Liver (tissue), 8 donors: ENCODE measurements at regions not wholly inside any gene's neighbourhood (a gene's known extent, or its start where the extent isn't known, plus 50 kb on each side); places are given as distances from the start of the nearest gene placed in this dataset.
A peak's percentile ranks its signal among the peaks of the same experiment; 100 is the strongest.

Experiments used
- DNase-seq: peaks from one replicate; pipeline ENCODE4 v3.0.0-alpha.2; 2017; ENCODE audit warnings: low spot score
- H3K27ac ChIP-seq, 2 donors: one replicate each; pipeline ENCODE4 v1.7.0; 2013; ENCODE audit warnings: inconsistent platforms in 2 of 2, low read length in 2 of 2, control low read depth in 1 of 2, low read depth in 1 of 2, mild to moderate bottlenecking in 1 of 2
- H3K27me3 ChIP-seq, 4 donors: one replicate each; pipeline versions ENCODE4 v1.6.1 to v1.7.0; 2013; ENCODE audit warnings: low read length in 3 of 4, inconsistent platforms in 1 of 4, mild to moderate bottlenecking in 1 of 4, moderate library complexity in 1 of 4; ENCODE audit not compliant: control insufficient read depth in 4 of 4, insufficient read depth in 4 of 4
- H3K36me3 ChIP-seq, 4 donors: one replicate each; pipeline versions ENCODE4 v1.6.1 to v1.7.0; 2013; ENCODE audit warnings: low read length in 3 of 4, mild to moderate bottlenecking in 3 of 4, low read depth in 1 of 4, moderate library complexity in 1 of 4; ENCODE audit not compliant: control insufficient read depth in 4 of 4, insufficient read depth in 3 of 4
- H3K4me1 ChIP-seq, 4 donors: one replicate each; pipeline versions ENCODE4 v1.6.1 to v1.7.0; 2013; ENCODE audit warnings: low read length in 3 of 4, mild to moderate bottlenecking in 3 of 4, moderate library complexity in 1 of 4; ENCODE audit not compliant: control insufficient read depth in 4 of 4, insufficient read depth in 4 of 4
- H3K4me3 ChIP-seq, 3 donors: one replicate each; pipeline versions ENCODE4 v1.6.1 to v1.7.0; 2013; ENCODE audit warnings: low read length in 3 of 3, control low read depth in 1 of 3, low read depth in 1 of 3, mild to moderate bottlenecking in 1 of 3
- H3K9ac ChIP-seq, 2 donors: one replicate each; pipeline ENCODE4 v1.7.0; 2013; ENCODE audit warnings: low read length in 2 of 2, mild to moderate bottlenecking in 2 of 2, moderate library complexity in 2 of 2, control low read depth in 1 of 2, low read depth in 1 of 2
- H3K9me3 ChIP-seq, 4 donors: one replicate each; pipeline versions ENCODE4 v1.6.1 to v1.7.0; 2013; ENCODE audit warnings: low read length in 3 of 4; ENCODE audit not compliant: control insufficient read depth in 4 of 4
- FOXA1 ChIP-seq: IDR thresholded peaks from 2 replicates; pipeline ENCODE4 v1.6.1; 2016; ENCODE audit warnings: antibody characterized with exemption
- FOXA2 ChIP-seq: IDR thresholded peaks from 2 replicates; pipeline ENCODE4 v1.6.1; 2016; ENCODE audit warnings: antibody characterized with exemption
- GABPA ChIP-seq, 2 donors: IDR thresholded peaks in 1 of 2; conservative IDR thresholded peaks in 1 of 2; 2 replicates each; pipeline ENCODE4 v1.6.1; 2016; ENCODE audit warnings: antibody characterized with exemption in 2 of 2, mild to moderate bottlenecking in 1 of 2, moderate library complexity in 1 of 2
- HNF4A ChIP-seq, 2 donors: conservative IDR thresholded peaks; 2 replicates each; pipeline ENCODE4 v1.6.1; 2016; ENCODE audit warnings: antibody characterized with exemption in 2 of 2, mild to moderate bottlenecking in 2 of 2
- HNF4G ChIP-seq: IDR thresholded peaks from 2 replicates; pipeline ENCODE4 v1.6.1; 2016; ENCODE audit warnings: antibody characterized with exemption
- JUND ChIP-seq, 2 donors: IDR thresholded peaks; 2 replicates each; pipeline ENCODE4 v1.6.1; 2016; ENCODE audit warnings: antibody characterized with exemption in 2 of 2
- NR2F2 ChIP-seq: IDR thresholded peaks from 2 replicates; pipeline ENCODE4 v1.6.1; 2016; ENCODE audit warnings: antibody characterized with exemption
- RAD21 ChIP-seq, 2 donors: IDR thresholded peaks; 2 replicates each; pipeline ENCODE4 v1.6.1; 2016; ENCODE audit warnings: antibody characterized with exemption in 2 of 2, mild to moderate bottlenecking in 2 of 2
- RXRA ChIP-seq, 2 donors: IDR thresholded peaks; 2 replicates each; pipeline ENCODE4 v1.6.1; 2017 to 2018; ENCODE audit warnings: antibody characterized with exemption in 2 of 2, mild to moderate bottlenecking in 1 of 2
- SP1 ChIP-seq: IDR thresholded peaks from 2 replicates; pipeline ENCODE4 v1.6.1; 2018; ENCODE audit warnings: antibody characterized with exemption, mild to moderate bottlenecking
- TAF1 ChIP-seq: conservative IDR thresholded peaks from 2 replicates; pipeline ENCODE4 v1.6.1; 2016; ENCODE audit warnings: antibody characterized with exemption, mild to moderate bottlenecking
- YY1 ChIP-seq: IDR thresholded peaks from 2 replicates; pipeline ENCODE4 v1.6.1; 2016; ENCODE audit warnings: antibody characterized with exemption, mild to moderate bottlenecking
- WGBS: extraction: QIAGEN DNeasy Blood & Tissue Kit; methylation state at CpG from one replicate; pipeline ENCODE4 v1.1.7; 2013; 5-methylcytosine and 5-hydroxymethylcytosine counted together
- TF ChIP-seq, protein P1 (sequence below): IDR thresholded peaks from 2 replicates; pipeline ENCODE4 v1.6.1; 2016; ENCODE audit warnings: antibody characterized with exemption, mild to moderate bottlenecking
- TF ChIP-seq, protein P2 (sequence below): IDR thresholded peaks from 2 replicates; pipeline ENCODE4 v1.6.1; 2016; ENCODE audit warnings: antibody characterized with exemption
- TF ChIP-seq, protein P3 (sequence below): IDR thresholded peaks from 2 replicates; pipeline ENCODE4 v1.6.1; 2016; ENCODE audit warnings: antibody characterized with exemption
- TF ChIP-seq, protein P4 (sequence below): IDR thresholded peaks from 2 replicates; pipeline ENCODE4 v1.6.1; 2016; ENCODE audit warnings: antibody characterized with exemption
- TF ChIP-seq, protein P5 (sequence below): fragments of 150-350 bp; IDR thresholded peaks from 2 replicates; pipeline ENCODE4 v1.5.1; 2017; ENCODE audit warnings: improper control_type of control experiment, low read depth, low read length; ENCODE audit not compliant: missing input control
- donor health status: healthy.
- donor health status: healthy.
- donor health status: healthy.
- donor health status: healthy.
- donor health status: healthy.

DNA sequence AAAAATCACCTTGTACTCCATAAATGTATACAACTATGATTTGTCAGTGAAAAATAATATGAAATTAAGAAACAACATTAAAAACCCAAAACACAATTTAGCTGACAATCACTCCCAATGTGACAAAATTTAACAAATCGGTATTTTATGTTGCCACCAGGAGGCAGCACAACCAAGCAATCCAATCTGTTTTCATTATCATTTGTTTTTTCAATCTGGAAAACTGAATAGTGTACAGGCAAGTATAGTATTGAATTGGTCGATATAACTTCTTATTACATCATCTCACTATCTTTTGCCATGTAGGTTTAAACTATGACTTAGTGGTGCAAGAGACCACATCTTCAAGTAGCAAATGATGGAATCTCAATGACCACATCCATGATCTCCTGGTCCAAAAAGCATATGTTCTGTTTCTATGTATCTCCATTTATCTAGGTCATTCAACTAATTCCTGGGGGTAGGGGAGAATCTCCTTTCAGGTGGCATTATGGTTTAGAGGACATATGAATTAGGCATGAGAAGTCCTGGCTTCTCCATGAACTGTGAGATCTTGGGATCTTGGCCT is 112.9 kb upstream of the AGA start:
- no peak for DNase-seq
- TF ChIP-seq, protein P1, sequence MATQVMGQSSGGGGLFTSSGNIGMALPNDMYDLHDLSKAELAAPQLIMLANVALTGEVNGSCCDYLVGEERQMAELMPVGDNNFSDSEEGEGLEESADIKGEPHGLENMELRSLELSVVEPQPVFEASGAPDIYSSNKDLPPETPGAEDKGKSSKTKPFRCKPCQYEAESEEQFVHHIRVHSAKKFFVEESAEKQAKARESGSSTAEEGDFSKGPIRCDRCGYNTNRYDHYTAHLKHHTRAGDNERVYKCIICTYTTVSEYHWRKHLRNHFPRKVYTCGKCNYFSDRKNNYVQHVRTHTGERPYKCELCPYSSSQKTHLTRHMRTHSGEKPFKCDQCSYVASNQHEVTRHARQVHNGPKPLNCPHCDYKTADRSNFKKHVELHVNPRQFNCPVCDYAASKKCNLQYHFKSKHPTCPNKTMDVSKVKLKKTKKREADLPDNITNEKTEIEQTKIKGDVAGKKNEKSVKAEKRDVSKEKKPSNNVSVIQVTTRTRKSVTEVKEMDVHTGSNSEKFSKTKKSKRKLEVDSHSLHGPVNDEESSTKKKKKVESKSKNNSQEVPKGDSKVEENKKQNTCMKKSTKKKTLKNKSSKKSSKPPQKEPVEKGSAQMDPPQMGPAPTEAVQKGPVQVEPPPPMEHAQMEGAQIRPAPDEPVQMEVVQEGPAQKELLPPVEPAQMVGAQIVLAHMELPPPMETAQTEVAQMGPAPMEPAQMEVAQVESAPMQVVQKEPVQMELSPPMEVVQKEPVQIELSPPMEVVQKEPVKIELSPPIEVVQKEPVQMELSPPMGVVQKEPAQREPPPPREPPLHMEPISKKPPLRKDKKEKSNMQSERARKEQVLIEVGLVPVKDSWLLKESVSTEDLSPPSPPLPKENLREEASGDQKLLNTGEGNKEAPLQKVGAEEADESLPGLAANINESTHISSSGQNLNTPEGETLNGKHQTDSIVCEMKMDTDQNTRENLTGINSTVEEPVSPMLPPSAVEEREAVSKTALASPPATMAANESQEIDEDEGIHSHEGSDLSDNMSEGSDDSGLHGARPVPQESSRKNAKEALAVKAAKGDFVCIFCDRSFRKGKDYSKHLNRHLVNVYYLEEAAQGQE, result no peak
- no peak for TF ChIP-seq JUND (IDR thresholded peaks at IDR 0.05)
- no peak for TF ChIP-seq SP1
- no peak for TF ChIP-seq RXRA (IDR thresholded peaks at IDR 0.05)
- TF ChIP-seq, protein P2, sequence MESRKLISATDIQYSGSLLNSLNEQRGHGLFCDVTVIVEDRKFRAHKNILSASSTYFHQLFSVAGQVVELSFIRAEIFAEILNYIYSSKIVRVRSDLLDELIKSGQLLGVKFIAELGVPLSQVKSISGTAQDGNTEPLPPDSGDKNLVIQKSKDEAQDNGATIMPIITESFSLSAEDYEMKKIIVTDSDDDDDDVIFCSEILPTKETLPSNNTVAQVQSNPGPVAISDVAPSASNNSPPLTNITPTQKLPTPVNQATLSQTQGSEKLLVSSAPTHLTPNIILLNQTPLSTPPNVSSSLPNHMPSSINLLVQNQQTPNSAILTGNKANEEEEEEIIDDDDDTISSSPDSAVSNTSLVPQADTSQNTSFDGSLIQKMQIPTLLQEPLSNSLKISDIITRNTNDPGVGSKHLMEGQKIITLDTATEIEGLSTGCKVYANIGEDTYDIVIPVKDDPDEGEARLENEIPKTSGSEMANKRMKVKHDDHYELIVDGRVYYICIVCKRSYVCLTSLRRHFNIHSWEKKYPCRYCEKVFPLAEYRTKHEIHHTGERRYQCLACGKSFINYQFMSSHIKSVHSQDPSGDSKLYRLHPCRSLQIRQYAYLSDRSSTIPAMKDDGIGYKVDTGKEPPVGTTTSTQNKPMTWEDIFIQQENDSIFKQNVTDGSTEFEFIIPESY, result no peak
- TF ChIP-seq FOXA2, result no peak
- no peak for TF ChIP-seq TAF1
- TF ChIP-seq, protein P3, sequence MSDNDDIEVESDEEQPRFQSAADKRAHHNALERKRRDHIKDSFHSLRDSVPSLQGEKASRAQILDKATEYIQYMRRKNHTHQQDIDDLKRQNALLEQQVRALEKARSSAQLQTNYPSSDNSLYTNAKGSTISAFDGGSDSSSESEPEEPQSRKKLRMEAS, result no peak
- TF ChIP-seq, protein P4, sequence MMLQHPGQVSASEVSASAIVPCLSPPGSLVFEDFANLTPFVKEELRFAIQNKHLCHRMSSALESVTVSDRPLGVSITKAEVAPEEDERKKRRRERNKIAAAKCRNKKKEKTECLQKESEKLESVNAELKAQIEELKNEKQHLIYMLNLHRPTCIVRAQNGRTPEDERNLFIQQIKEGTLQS, result no peak
- no peak for TF ChIP-seq NR2F2
- no peak for TF ChIP-seq HNF4A (conservative IDR thresholded peaks at IDR 0.05)
- TF ChIP-seq GABPA (IDR thresholded peaks at IDR 0.05 in 1 of 2, conservative IDR thresholded peaks at IDR 0.05 in 1 of 2), result no peak
- TF ChIP-seq RAD21 (IDR thresholded peaks at IDR 0.05), result peak; percentile 82 to 88
- TF ChIP-seq FOXA1, result no peak
- TF ChIP-seq, protein P5, sequence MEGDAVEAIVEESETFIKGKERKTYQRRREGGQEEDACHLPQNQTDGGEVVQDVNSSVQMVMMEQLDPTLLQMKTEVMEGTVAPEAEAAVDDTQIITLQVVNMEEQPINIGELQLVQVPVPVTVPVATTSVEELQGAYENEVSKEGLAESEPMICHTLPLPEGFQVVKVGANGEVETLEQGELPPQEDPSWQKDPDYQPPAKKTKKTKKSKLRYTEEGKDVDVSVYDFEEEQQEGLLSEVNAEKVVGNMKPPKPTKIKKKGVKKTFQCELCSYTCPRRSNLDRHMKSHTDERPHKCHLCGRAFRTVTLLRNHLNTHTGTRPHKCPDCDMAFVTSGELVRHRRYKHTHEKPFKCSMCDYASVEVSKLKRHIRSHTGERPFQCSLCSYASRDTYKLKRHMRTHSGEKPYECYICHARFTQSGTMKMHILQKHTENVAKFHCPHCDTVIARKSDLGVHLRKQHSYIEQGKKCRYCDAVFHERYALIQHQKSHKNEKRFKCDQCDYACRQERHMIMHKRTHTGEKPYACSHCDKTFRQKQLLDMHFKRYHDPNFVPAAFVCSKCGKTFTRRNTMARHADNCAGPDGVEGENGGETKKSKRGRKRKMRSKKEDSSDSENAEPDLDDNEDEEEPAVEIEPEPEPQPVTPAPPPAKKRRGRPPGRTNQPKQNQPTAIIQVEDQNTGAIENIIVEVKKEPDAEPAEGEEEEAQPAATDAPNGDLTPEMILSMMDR, result peak; percentile 58
- no peak for TF ChIP-seq YY1

DNA sequence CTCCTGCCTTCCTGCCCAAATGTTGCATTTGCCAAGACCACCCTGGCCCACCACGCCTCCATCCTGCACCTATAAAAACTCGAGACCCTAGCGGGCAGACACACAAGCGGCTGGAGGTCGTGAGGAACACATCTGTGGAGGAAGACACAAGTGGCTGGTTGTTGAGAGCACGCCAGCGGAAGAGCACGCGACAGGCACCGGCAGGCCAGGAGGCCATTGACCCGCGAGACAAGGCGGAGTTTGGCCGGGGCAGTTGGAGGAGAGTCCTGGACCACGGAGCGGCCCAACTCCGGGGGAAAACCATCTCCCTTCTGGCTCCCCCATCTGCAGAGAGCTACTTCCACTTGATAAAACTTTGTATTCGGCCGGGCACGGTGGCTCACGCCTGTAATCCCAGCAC is 115.2 kb upstream of the AGA start:
- H3K9ac ChIP-seq, result no peak overlapping the region
- no peaks in the 10 kb centered on the region for H3K36me3 ChIP-seq
- H3K27me3 ChIP-seq, result no peaks in the 10 kb centered on the region
- H3K4me1 ChIP-seq, result no peaks in the 10 kb centered on the region
- no peak for DNase-seq
- H3K27ac ChIP-seq, result no peak overlapping the region
- 98% methylated on average over 21 of the region's 21 CpGs for WGBS
- H3K9me3 ChIP-seq, result peaks cover 0 to 1% (median 0%) of the 10 kb centered on the region in 4 donors
- TF ChIP-seq JUND (IDR thresholded peaks at IDR 0.05) (no peak), HNF4G (no peak), TAF1 (no peak)
- TF ChIP-seq, protein P3, result no peak
- TF ChIP-seq, protein P5, result no peak
- H3K4me3 ChIP-seq, result no peak overlapping the region

More for the DNA sequence above, 112.9 kb upstream of the AGA start:
- peaks cover 0 to 1% (median 0%) of the 10 kb centered on the region in 4 donors for H3K9me3 ChIP-seq
- H3K4me1 ChIP-seq, result no peaks in the 10 kb centered on the region
- H3K27ac ChIP-seq, result no peak overlapping the region
- no peaks in the 10 kb centered on the region for H3K27me3 ChIP-seq
- H3K36me3 ChIP-seq, result no peaks in the 10 kb centered on the region
- H3K4me3 ChIP-seq, result no peak overlapping the region
- 22% methylated on average over 2 of the region's 2 CpGs for WGBS
- no peak overlapping the region for H3K9ac ChIP-seq
